ENCODE measurements at regions not wholly inside any gene's neighbourhood (a gene's known extent, or its start where the extent isn't known, plus 50 kb on each side); places are given as distances from the start of the nearest gene placed in this dataset.

- TF ChIP-seq CTCF (IDR thresholded peaks at IDR 0.05) = no peak
- no peak for TF ChIP-seq POLR2A (IDR thresholded peaks at IDR 0.05; ENCODE audit: low read depth)
- TF ChIP-seq EP300 (IDR thresholded peaks at IDR 0.05) = no peak
Observed at GRCh38 chr2:40037303-40037702, 258.2 kb upstream of the THUMPD2 start.

All from esophagus muscularis mucosa (tissue), 4 donors.